Sigmoid colon (tissue), 4 donors: ENCODE measurements at regions not wholly inside any gene's neighbourhood (a gene's known extent, or its start where the extent isn't known, plus 50 kb on each side); places are given as distances from the start of the nearest gene placed in this dataset.

Experiments used
- CTCF ChIP-seq, 4 experiments: fragments of 450-650 bp in 3 of 4; fragments of 200-600 bp in 1 of 4; IDR thresholded peaks; one replicate each; pipeline ENCODE4 v1.5.1; 2016 to 2019; ENCODE audit warnings: antibody characterized with exemption in 4 of 4, mild to moderate bottlenecking in 3 of 4, moderate library complexity in 2 of 4
- POLR2A ChIP-seq, 2 donors: fragments of 450-650 bp; IDR thresholded peaks; one replicate each; pipeline ENCODE4 v1.6.1; 2016; ENCODE audit warnings: antibody characterized with exemption in 2 of 2, mild to moderate bottlenecking in 2 of 2, moderate library complexity in 2 of 2
- POLR2AphosphoS5 ChIP-seq, 4 donors: sonication (generic); formaldehyde crosslinking; IDR thresholded peaks; one replicate each; pipeline ENCODE4 v1.6.1; 2017; ENCODE audit warnings: antibody characterized with exemption in 4 of 4

- TF ChIP-seq CTCF (IDR thresholded peaks at IDR 0.05) (no peak), POLR2AphosphoS5 (IDR thresholded peaks at IDR 0.05) (no peak), POLR2A (IDR thresholded peaks at IDR 0.05) (no peak)
These were observed 159.9 kb downstream of the TFAP2B start for GRCh38 chr6:50978380-50979170.
